HEK293T (cell line): ENCODE measurements at regions not wholly inside any gene's neighbourhood (a gene's known extent, or its start where the extent isn't known, plus 50 kb on each side); places are given as distances from the start of the nearest gene placed in this dataset.

Experiments used
- CTCF ChIA-PET: fragments of 350-600 bp; formaldehyde crosslinking; extraction: SDS; loops from one replicate; lab custom pipeline; 2021; ENCODE audit warnings: antibody characterized with exemption, inconsistent platforms; lab: Yijun Ruan, JAX
- POLR2A ChIA-PET: fragments of 350-600 bp; formaldehyde crosslinking; extraction: SDS; loops from one replicate; lab custom pipeline; 2020; ENCODE audit warnings: antibody characterized with exemption, inconsistent platforms; lab: Yijun Ruan, JAX
- DNase-seq: peaks from one replicate; pipeline ENCODE4 v3.0.0; 2012; ENCODE audit warnings: mixed read lengths; ENCODE audit errors: extremely low spot score
- ARNT ChIP-seq: fragments of 450-650 bp; IDR thresholded peaks from 2 replicates; pipeline ENCODE4 v1.6.1; 2017; ENCODE audit warnings: mild to moderate bottlenecking
- BHLHE40 ChIP-seq: fragments of 450-650 bp; IDR thresholded peaks from 2 replicates; pipeline ENCODE4 v1.6.1; 2016; ENCODE audit warnings: mild to moderate bottlenecking, moderate library complexity, borderline replicate concordance
- CTBP1 ChIP-seq: fragments of 450-650 bp; IDR thresholded peaks from 2 replicates; pipeline ENCODE4 v1.6.1; 2016; ENCODE audit warnings: borderline replicate concordance
- ELF4 ChIP-seq: fragments of 450-650 bp; IDR thresholded peaks from 2 replicates; pipeline ENCODE4 v1.6.1; 2017; ENCODE audit warnings: antibody characterized with exemption
- FOXA1 ChIP-seq: fragments of 450-650 bp; IDR thresholded peaks from 2 replicates; pipeline ENCODE4 v1.6.1; 2016; ENCODE audit warnings: mild to moderate bottlenecking
- FOXK2 ChIP-seq: fragments of 450-650 bp; IDR thresholded peaks from 2 replicates; pipeline ENCODE4 v1.6.1; 2016; ENCODE audit warnings: mild to moderate bottlenecking
- FOXM1 ChIP-seq: fragments of 450-650 bp; IDR thresholded peaks from 2 replicates; pipeline ENCODE4 v1.6.1; 2017; ENCODE audit warnings: mild to moderate bottlenecking, borderline replicate concordance
- HDGF ChIP-seq: fragments of 450-650 bp; IDR thresholded peaks from 2 replicates; pipeline ENCODE4 v1.6.1; 2017; ENCODE audit warnings: antibody characterized with exemption, borderline replicate concordance
- L3MBTL2 ChIP-seq: fragments of 450-650 bp; conservative IDR thresholded peaks from 2 replicates; pipeline ENCODE4 v1.6.1; 2016; ENCODE audit warnings: mild to moderate bottlenecking
- LEF1 ChIP-seq: fragments of 450-650 bp; IDR thresholded peaks from 2 replicates; pipeline ENCODE4 v1.6.1; 2017; ENCODE audit warnings: mild to moderate bottlenecking, borderline replicate concordance
- NFRKB ChIP-seq: fragments of 450-650 bp; IDR thresholded peaks from 2 replicates; pipeline ENCODE4 v1.6.1; 2016; ENCODE audit warnings: mild to moderate bottlenecking, moderate library complexity
- PKNOX1 ChIP-seq: fragments of 450-650 bp; IDR thresholded peaks from 2 replicates; pipeline ENCODE4 v1.6.1; 2016
- SP1 ChIP-seq: fragments of 450-650 bp; IDR thresholded peaks from 2 replicates; pipeline ENCODE4 v1.6.1; 2017
- SUZ12 ChIP-seq: fragments of 450-650 bp; IDR thresholded peaks from 2 replicates; pipeline ENCODE4 v1.6.1; 2016; ENCODE audit warnings: mild to moderate bottlenecking
- TARDBP ChIP-seq: fragments of 450-650 bp; IDR thresholded peaks from 2 replicates; pipeline ENCODE4 v1.6.1; 2016
- ZNF384 ChIP-seq: fragments of 450-650 bp; IDR thresholded peaks from 2 replicates; pipeline ENCODE4 v1.6.1; 2016

- ChIA-PET POLR2A (no interaction called here), CTCF (no interaction called here)
- no peak for DNase-seq
- TF ChIP-seq SUZ12, result no peak
- no peak for TF ChIP-seq PKNOX1
- TF ChIP-seq FOXA1, result no peak
- TF ChIP-seq BHLHE40, result no peak
- TF ChIP-seq NFRKB, result no peak
- TF ChIP-seq ELF4, result no peak
- TF ChIP-seq HDGF, result no peak
- no peak for TF ChIP-seq LEF1
- TF ChIP-seq TARDBP, result no peak
- no peak for TF ChIP-seq CTBP1
Measured at GRCh38 chr4:132592850-132593249, 556.2 kb upstream of the PCDH10 start.

GRCh38 chr4:132593717-132594400 lies 555.2 kb upstream of the PCDH10 start:
- ChIA-PET CTCF (no interaction called here), POLR2A (no interaction called here)
- DNase-seq, result no peak
- no peak for TF ChIP-seq LEF1
- TF ChIP-seq CTBP1, result no peak
- TF ChIP-seq FOXA1, result no peak
- no peak for TF ChIP-seq PKNOX1
- TF ChIP-seq ELF4, result no peak
- TF ChIP-seq SUZ12, result no peak
- TF ChIP-seq FOXK2, result no peak
- no peak for TF ChIP-seq ZNF384

GRCh38 chr4:132596186-132596585 lies 552.9 kb upstream of the PCDH10 start:
- DNase-seq, result no peak
- TF ChIP-seq LEF1, result no peak
- no peak for TF ChIP-seq NFRKB
- no peak for TF ChIP-seq BHLHE40
- TF ChIP-seq L3MBTL2, result no peak
- no peak for TF ChIP-seq HDGF
- TF ChIP-seq CTBP1, result no peak
- TF ChIP-seq ARNT, result no peak
- TF ChIP-seq FOXA1, result no peak
- TF ChIP-seq FOXK2, result no peak
- TF ChIP-seq ZNF384, result no peak
- TF ChIP-seq SUZ12, result no peak
- no peak for TF ChIP-seq SP1
- ChIA-PET POLR2A (no interaction called here), CTCF (no interaction called here)

GRCh38 chr4:132605551-132605950 lies 543.5 kb upstream of the PCDH10 start:
- ChIA-PET CTCF (no interaction called here), POLR2A (no interaction called here)
- TF ChIP-seq L3MBTL2 (no peak), SUZ12 (no peak), SP1 (no peak), ARNT (no peak), FOXM1 (no peak), PKNOX1 (no peak), FOXA1 (no peak), ELF4 (no peak), BHLHE40 (no peak), HDGF (no peak), NFRKB (no peak), CTBP1 (no peak), TARDBP (no peak), LEF1 (no peak), FOXK2 (no peak), ZNF384 (no peak)
- no peak for DNase-seq

- ChIA-PET POLR2A (no interaction called here), CTCF (no interaction called here)
- TF ChIP-seq SUZ12, result no peak
- TF ChIP-seq ZNF384, result no peak
- TF ChIP-seq HDGF, result no peak
- no peak for TF ChIP-seq SP1
- TF ChIP-seq L3MBTL2, result no peak
- no peak for TF ChIP-seq FOXK2
- TF ChIP-seq ELF4, result no peak
- TF ChIP-seq FOXM1, result no peak
- no peak for TF ChIP-seq ARNT
- no peak for TF ChIP-seq TARDBP
- no peak for TF ChIP-seq FOXA1
- no peak for TF ChIP-seq CTBP1
- TF ChIP-seq PKNOX1, result no peak
- TF ChIP-seq BHLHE40, result no peak
- TF ChIP-seq LEF1, result no peak
- TF ChIP-seq NFRKB, result no peak
- no peak for DNase-seq
Measured at GRCh38 chr4:132614682-132615081, 534.4 kb upstream of the PCDH10 start.

GRCh38 chr4:132619968-132620367 lies 529.1 kb upstream of the PCDH10 start:
- no peak for TF ChIP-seq LEF1
- TF ChIP-seq NFRKB, result no peak
- no peak for TF ChIP-seq FOXK2
- no peak for TF ChIP-seq CTBP1
- no peak for TF ChIP-seq BHLHE40
- no peak for TF ChIP-seq SUZ12
- TF ChIP-seq HDGF, result no peak
- no peak for TF ChIP-seq PKNOX1
- TF ChIP-seq L3MBTL2, result no peak
- no peak for TF ChIP-seq SP1
- TF ChIP-seq TARDBP, result no peak
- TF ChIP-seq FOXM1, result no peak
- TF ChIP-seq FOXA1, result no peak
- no peak for TF ChIP-seq ELF4
- no peak for TF ChIP-seq ARNT
- CTCF ChIA-PET, result no interaction called here

More at GRCh38 chr4:132619968-132620367, 529.1 kb upstream of the PCDH10 start:
- POLR2A ChIA-PET, result no interaction called here
- DNase-seq, result no peak
